Neuronal stem cell (in vitro differentiated cells): ENCODE measurements at regions not wholly inside any gene's neighbourhood (a gene's known extent, or its start where the extent isn't known, plus 50 kb on each side); places are given as distances from the start of the nearest gene placed in this dataset.

Experiments
- DNase-seq: peaks from one replicate; pipeline ENCODE4 v3.0.0-alpha.2; 2013; ENCODE audit warnings: low spot score
- H2AFZ ChIP-seq: one replicate; pipeline ENCODE4 v1.6.1; 2013; ENCODE audit warnings: mild to moderate bottlenecking, low read length, inconsistent platforms
- H2AK5ac ChIP-seq: 2 replicates; pipeline ENCODE4 v1.6.1; 2013; ENCODE audit warnings: low read depth, mild to moderate bottlenecking, inconsistent platforms, low read length, moderate library complexity, mixed read lengths
- H2BK120ac ChIP-seq: 2 replicates; pipeline ENCODE4 v1.6.1; 2013; ENCODE audit warnings: low read depth, mild to moderate bottlenecking, inconsistent platforms, low read length, moderate library complexity, mixed read lengths
- H2BK12ac ChIP-seq: one replicate; pipeline ENCODE4 v1.6.1; 2013; ENCODE audit warnings: low read length, inconsistent platforms
- H2BK15ac ChIP-seq: 2 replicates; pipeline ENCODE4 v1.6.1; 2013; ENCODE audit warnings: mild to moderate bottlenecking, low read length, inconsistent platforms, mixed read lengths
- H2BK5ac ChIP-seq: one replicate; pipeline ENCODE4 v1.6.1; 2013; ENCODE audit warnings: inconsistent platforms, mild to moderate bottlenecking, low read length, moderate library complexity
- H3K14ac ChIP-seq: one replicate; pipeline ENCODE4 v1.6.1; 2013; ENCODE audit warnings: low read length, inconsistent platforms
- H3K18ac ChIP-seq: 2 replicates; pipeline ENCODE4 v1.6.1; 2013; ENCODE audit warnings: low read length, inconsistent platforms
- H3K23ac ChIP-seq: 2 replicates; pipeline ENCODE4 v1.6.1; 2013; ENCODE audit warnings: low read depth, mild to moderate bottlenecking, mixed read lengths, low read length, inconsistent platforms; ENCODE audit not compliant: poor library complexity
- H3K27ac ChIP-seq: replicated peaks from 3 replicates; pipeline ENCODE4 v1.5.1; 2013; ENCODE audit warnings: low read length, inconsistent platforms
- H3K27me3 ChIP-seq, 3 experiments: 2 replicates each; pipeline ENCODE4 v1.6.1; 2013; ENCODE audit warnings: low read length in 3 of 3, mild to moderate bottlenecking in 2 of 3, inconsistent platforms in 1 of 3, low read depth in 1 of 3, mixed read lengths in 1 of 3, moderate library complexity in 1 of 3; ENCODE audit not compliant: control insufficient read depth in 3 of 3, insufficient read depth in 3 of 3
- H3K36me3 ChIP-seq, 2 donors: replicated peaks in 1 of 2; 2 replicates each; pipeline ENCODE4 v1.6.1; 2013; ENCODE audit warnings: low read length in 2 of 2; ENCODE audit not compliant: control insufficient read depth in 2 of 2, insufficient read depth in 2 of 2
- H3K4ac ChIP-seq: 2 replicates; pipeline ENCODE4 v1.6.1; 2013; ENCODE audit warnings: inconsistent platforms, mild to moderate bottlenecking, low read length, moderate library complexity
- H3K4me1 ChIP-seq, 2 donors: 1 replicate in 1 of 2; 2 replicates in 1 of 2; pipeline ENCODE4 v1.6.1; 2013; ENCODE audit warnings: low read length in 2 of 2, low read depth in 1 of 2; ENCODE audit not compliant: control insufficient read depth in 2 of 2, insufficient read depth in 1 of 2
- H3K4me2 ChIP-seq: one replicate; pipeline ENCODE4 v1.6.1; 2013; ENCODE audit warnings: mild to moderate bottlenecking, low read length, inconsistent platforms; ENCODE audit not compliant: insufficient read depth, poor library complexity, severe bottlenecking
- H3K4me3 ChIP-seq, 2 donors: 2 replicates each; pipeline ENCODE4 v1.5.1; 2013; ENCODE audit warnings: low read length in 2 of 2, mild to moderate bottlenecking in 2 of 2, inconsistent platforms in 1 of 2, moderate library complexity in 1 of 2
- H3K79me1 ChIP-seq: one replicate; pipeline ENCODE4 v1.6.1; 2013; ENCODE audit warnings: low read depth, mild to moderate bottlenecking, inconsistent platforms, low read length, moderate library complexity
- H3K9ac ChIP-seq: one replicate; pipeline ENCODE4 v1.6.1; 2013; ENCODE audit warnings: mild to moderate bottlenecking, low read depth, low read length, inconsistent platforms; ENCODE audit not compliant: poor library complexity
- H3K9me3 ChIP-seq, 2 donors: replicated peaks in 1 of 2; 2 replicates each; pipeline versions ENCODE3 to v1.6.1; 2013; ENCODE audit warnings: low read length in 2 of 2, mild to moderate bottlenecking in 2 of 2, inconsistent platforms in 1 of 2, low read depth in 1 of 2, mixed read lengths in 1 of 2, moderate library complexity in 1 of 2; ENCODE audit not compliant: control insufficient read depth in 2 of 2, insufficient read depth in 1 of 2
- H4K8ac ChIP-seq: one replicate; pipeline ENCODE4 v1.6.1; 2013; ENCODE audit warnings: low read depth, mild to moderate bottlenecking, inconsistent platforms, low read length, moderate library complexity
- H4K91ac ChIP-seq: one replicate; pipeline ENCODE4 v1.6.1; 2013; ENCODE audit warnings: low read length, low read depth, mild to moderate bottlenecking, inconsistent platforms; ENCODE audit not compliant: poor library complexity
- WGBS, 2 donors: extraction: QIAGEN DNeasy Blood & Tissue Kit; methylation state at CpG; one replicate each; pipeline ENCODE4 v1.1.7; 2013; ENCODE audit warnings: missing lambda C conversion rate in 2 of 2, mixed read lengths in 1 of 2; ENCODE audit not compliant: insufficient read length in 2 of 2, insufficient replicate concordance in 1 of 2; ENCODE audit errors: extremely low coverage in 2 of 2; 5-methylcytosine and 5-hydroxymethylcytosine counted together

- Histone ChIP-seq H3K79me1 (no peaks in the 10 kb centered on the region), H3K23ac (no peak overlapping the region), H3K4me1 (no peaks in the 10 kb centered on the region), H3K4ac (no peak overlapping the region), H3K14ac (no peak overlapping the region), H2BK5ac (no peak overlapping the region), H4K91ac (no peak overlapping the region), H2AK5ac (no peak overlapping the region), H3K18ac (peak overlapping the region; percentile 35), H3K27ac (no peak overlapping the region), H3K9ac (no peak overlapping the region), H3K36me3 (no peaks in the 10 kb centered on the region), H2BK15ac (no peak overlapping the region), H2AFZ (no peak overlapping the region), H3K27me3 (no peaks in the 10 kb centered on the region), H2BK120ac (no peak overlapping the region), H3K4me3 (no peak overlapping the region), H4K8ac (no peak overlapping the region), H2BK12ac (no peak overlapping the region), H3K4me2 (no peak overlapping the region), H3K9me3 (peaks cover 0 to 2% of the 10 kb centered on the region in 2 donors)
- no peak for DNase-seq
- WGBS, 2 donors, result no CpG with 5 or more reads among the region's 28 CpGs
These were observed 106.0 kb upstream of the MTAP start for GRCh38 chr9:21696411-21696871.

GRCh38 chr9:21708260-21708711, 94.2 kb upstream of the MTAP start:
- no peak overlapping the region for H3K4ac ChIP-seq
- H3K27ac ChIP-seq, result no peak overlapping the region
- no peak overlapping the region for H3K9ac ChIP-seq
- no peaks in the 10 kb centered on the region for H3K9me3 ChIP-seq
- no peak overlapping the region for H2AK5ac ChIP-seq
- H3K18ac ChIP-seq, result no peak overlapping the region
- no peak overlapping the region for H3K23ac ChIP-seq
- H4K91ac ChIP-seq, result no peak overlapping the region
- no peak overlapping the region for H2BK120ac ChIP-seq
- no peak overlapping the region for H4K8ac ChIP-seq
- peaks cover 2 to 13% of the 10 kb centered on the region in 2 donors for H3K4me1 ChIP-seq
- H3K79me1 ChIP-seq, result no peaks in the 10 kb centered on the region
- no peak overlapping the region for H3K4me2 ChIP-seq
- no peak for DNase-seq
- peak overlapping the region; percentile 28 for H2AFZ ChIP-seq
- WGBS, 2 donors, result no CpG with 5 or more reads among the region's 4 CpGs
- no peak overlapping the region for H2BK5ac ChIP-seq
- no peaks in the 10 kb centered on the region for H3K27me3 ChIP-seq
- H3K36me3 ChIP-seq, result no peaks in the 10 kb centered on the region
- no peak overlapping the region for H3K14ac ChIP-seq
- H2BK15ac ChIP-seq, result no peak overlapping the region
- no peak overlapping the region for H2BK12ac ChIP-seq
- no peak overlapping the region for H3K4me3 ChIP-seq

- H2BK120ac ChIP-seq, result no peak overlapping the region
- no peak overlapping the region for H2BK12ac ChIP-seq
- no peak overlapping the region for H3K27ac ChIP-seq
- no peak overlapping the region for H3K14ac ChIP-seq
- no peaks in the 10 kb centered on the region for H3K36me3 ChIP-seq
- H4K91ac ChIP-seq, result no peak overlapping the region
- H2BK15ac ChIP-seq, result no peak overlapping the region
- H3K9ac ChIP-seq, result no peak overlapping the region
- WGBS, 2 donors, result no CpG with 5 or more reads among the region's 4 CpGs
- no peak overlapping the region for H2BK5ac ChIP-seq
- no peak overlapping the region for H3K4ac ChIP-seq
- no peaks in the 10 kb centered on the region for H3K79me1 ChIP-seq
- H2AK5ac ChIP-seq, result no peak overlapping the region
- no peak overlapping the region for H4K8ac ChIP-seq
- H3K27me3 ChIP-seq, result no peaks in the 10 kb centered on the region
- no peak overlapping the region for H3K4me2 ChIP-seq
- DNase-seq, result no peak
- no peak overlapping the region for H3K4me3 ChIP-seq
- no peaks in the 10 kb centered on the region for H3K9me3 ChIP-seq
- H3K4me1 ChIP-seq, result peaks cover 2 to 13% of the 10 kb centered on the region in 2 donors
- H3K23ac ChIP-seq, result no peak overlapping the region
- no peak overlapping the region for H3K18ac ChIP-seq
- H2AFZ ChIP-seq, result peak overlapping the region; percentile 28
These were observed 93.6 kb upstream of the MTAP start for GRCh38 chr9:21708856-21709255.

- H2AK5ac ChIP-seq, result no peak overlapping the region
- H3K4me1 ChIP-seq, result peaks cover 4 to 13% of the 10 kb centered on the region in 2 donors
- H2BK5ac ChIP-seq, result no peak overlapping the region
- no peak overlapping the region for H3K27ac ChIP-seq
- H3K4me2 ChIP-seq, result no peak overlapping the region
- H4K8ac ChIP-seq, result no peak overlapping the region
- H3K9ac ChIP-seq, result no peak overlapping the region
- H3K9me3 ChIP-seq, result no peaks in the 10 kb centered on the region
- H3K27me3 ChIP-seq, result no peaks in the 10 kb centered on the region
- H3K4me3 ChIP-seq, result no peak overlapping the region
- no peak overlapping the region for H2BK12ac ChIP-seq
- H2AFZ ChIP-seq, result no peak overlapping the region
- H3K79me1 ChIP-seq, result no peaks in the 10 kb centered on the region
- peak; percentile 57 for DNase-seq
- no peak overlapping the region for H2BK120ac ChIP-seq
- H3K4ac ChIP-seq, result no peak overlapping the region
- no peaks in the 10 kb centered on the region for H3K36me3 ChIP-seq
- H3K23ac ChIP-seq, result no peak overlapping the region
- H3K18ac ChIP-seq, result no peak overlapping the region
- H3K14ac ChIP-seq, result no peak overlapping the region
- WGBS, 2 donors, result no CpG with 5 or more reads among the region's 5 CpGs
- no peak overlapping the region for H4K91ac ChIP-seq
- no peak overlapping the region for H2BK15ac ChIP-seq
These were observed 92.9 kb upstream of the MTAP start for GRCh38 chr9:21709464-21710058.
